ENCODE measurements at regions not wholly inside any gene's neighbourhood (a gene's known extent, or its start where the extent isn't known, plus 50 kb on each side); places are given as distances from the start of the nearest gene placed in this dataset.

- H3K27ac Mint-ChIP-seq, result no peak overlapping the region
- H3K4me1 Mint-ChIP-seq, result peaks cover 12% of the 10 kb centered on the region
- no peaks in the 10 kb centered on the region for H3K36me3 Mint-ChIP-seq
- CTCF ChIA-PET, result interaction anchor here (1.1 to 1.4 kb wide), 2 partner anchors 22 to 63 kb away, joined by 3 to 6 read pairs; no protein-coding TSS in a partner anchor
- DNase-seq (ENCODE audit: low spot score), result no peak
- no peak overlapping the region for H3K4me3 Mint-ChIP-seq
- no peak for ATAC-seq
- peaks cover 43% of the 10 kb centered on the region for H3K27me3 Mint-ChIP-seq (ENCODE audit: low read depth)
- POLR2A ChIA-PET, result no interaction called here
- no peak for TF ChIP-seq CBFB (CRISPR knock-in tag; IDR thresholded peaks at IDR 0.05; ENCODE audit: low read depth)
- TF ChIP-seq ZNF423 (CRISPR knock-in tag; IDR thresholded peaks at IDR 0.05), result no peak
- no peak for TF ChIP-seq SP1 (CRISPR knock-in tag; conservative IDR thresholded peaks at IDR 0.05)
- no peak for TF ChIP-seq ZNF317 (CRISPR knock-in tag; IDR thresholded peaks at IDR 0.05; ENCODE audit: borderline replicate concordance, low read depth)
- TF ChIP-seq, protein P1, sequence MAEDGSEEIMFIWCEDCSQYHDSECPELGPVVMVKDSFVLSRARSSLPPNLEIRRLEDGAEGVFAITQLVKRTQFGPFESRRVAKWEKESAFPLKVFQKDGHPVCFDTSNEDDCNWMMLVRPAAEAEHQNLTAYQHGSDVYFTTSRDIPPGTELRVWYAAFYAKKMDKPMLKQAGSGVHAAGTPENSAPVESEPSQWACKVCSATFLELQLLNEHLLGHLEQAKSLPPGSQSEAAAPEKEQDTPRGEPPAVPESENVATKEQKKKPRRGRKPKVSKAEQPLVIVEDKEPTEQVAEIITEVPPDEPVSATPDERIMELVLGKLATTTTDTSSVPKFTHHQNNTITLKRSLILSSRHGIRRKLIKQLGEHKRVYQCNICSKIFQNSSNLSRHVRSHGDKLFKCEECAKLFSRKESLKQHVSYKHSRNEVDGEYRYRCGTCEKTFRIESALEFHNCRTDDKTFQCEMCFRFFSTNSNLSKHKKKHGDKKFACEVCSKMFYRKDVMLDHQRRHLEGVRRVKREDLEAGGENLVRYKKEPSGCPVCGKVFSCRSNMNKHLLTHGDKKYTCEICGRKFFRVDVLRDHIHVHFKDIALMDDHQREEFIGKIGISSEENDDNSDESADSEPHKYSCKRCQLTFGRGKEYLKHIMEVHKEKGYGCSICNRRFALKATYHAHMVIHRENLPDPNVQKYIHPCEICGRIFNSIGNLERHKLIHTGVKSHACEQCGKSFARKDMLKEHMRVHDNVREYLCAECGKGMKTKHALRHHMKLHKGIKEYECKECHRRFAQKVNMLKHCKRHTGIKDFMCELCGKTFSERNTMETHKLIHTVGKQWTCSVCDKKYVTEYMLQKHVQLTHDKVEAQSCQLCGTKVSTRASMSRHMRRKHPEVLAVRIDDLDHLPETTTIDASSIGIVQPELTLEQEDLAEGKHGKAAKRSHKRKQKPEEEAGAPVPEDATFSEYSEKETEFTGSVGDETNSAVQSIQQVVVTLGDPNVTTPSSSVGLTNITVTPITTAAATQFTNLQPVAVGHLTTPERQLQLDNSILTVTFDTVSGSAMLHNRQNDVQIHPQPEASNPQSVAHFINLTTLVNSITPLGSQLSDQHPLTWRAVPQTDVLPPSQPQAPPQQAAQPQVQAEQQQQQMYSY (CRISPR knock-in tag; IDR thresholded peaks at IDR 0.05), result no peak
- TF ChIP-seq ZBTB21 (CRISPR knock-in tag; IDR thresholded peaks at IDR 0.05; ENCODE audit: borderline replicate concordance), result no peak
- no peak for TF ChIP-seq MYBL2 (CRISPR knock-in tag; IDR thresholded peaks at IDR 0.05)
- no peak for TF ChIP-seq GTF2I (CRISPR knock-in tag; conservative IDR thresholded peaks at IDR 0.05)
- TF ChIP-seq AFF4 (CRISPR knock-in tag; IDR thresholded peaks at IDR 0.05; ENCODE audit: borderline replicate concordance), result no peak
- no peak for TF ChIP-seq SMAD4 (CRISPR knock-in tag; IDR thresholded peaks at IDR 0.05)
- no peak for TF ChIP-seq ZNF138 (CRISPR knock-in tag; conservative IDR thresholded peaks at IDR 0.05)
- no peak for TF ChIP-seq FOXJ3 (CRISPR knock-in tag; IDR thresholded peaks at IDR 0.05; ENCODE audit: borderline replicate concordance)
- no peak for TF ChIP-seq ZNF512 (CRISPR knock-in tag; IDR thresholded peaks at IDR 0.05; ENCODE audit: borderline replicate concordance)
- no peak for TF ChIP-seq AR (CRISPR knock-in tag; IDR thresholded peaks at IDR 0.05)
- TF ChIP-seq SOX15 (CRISPR knock-in tag; IDR thresholded peaks at IDR 0.05), result no peak
- no peak for TF ChIP-seq USF2 (CRISPR knock-in tag; IDR thresholded peaks at IDR 0.05)
- no peaks in the 10 kb centered on the region for H3K9me3 Mint-ChIP-seq
These were observed 267.6 kb downstream of the TFCP2L1 start for GRCh38 chr2:121017396-121017795.
